ENCODE measurements at regions not wholly inside any gene's neighbourhood (a gene's known extent, or its start where the extent isn't known, plus 50 kb on each side); places are given as distances from the start of the nearest gene placed in this dataset.

DNA sequence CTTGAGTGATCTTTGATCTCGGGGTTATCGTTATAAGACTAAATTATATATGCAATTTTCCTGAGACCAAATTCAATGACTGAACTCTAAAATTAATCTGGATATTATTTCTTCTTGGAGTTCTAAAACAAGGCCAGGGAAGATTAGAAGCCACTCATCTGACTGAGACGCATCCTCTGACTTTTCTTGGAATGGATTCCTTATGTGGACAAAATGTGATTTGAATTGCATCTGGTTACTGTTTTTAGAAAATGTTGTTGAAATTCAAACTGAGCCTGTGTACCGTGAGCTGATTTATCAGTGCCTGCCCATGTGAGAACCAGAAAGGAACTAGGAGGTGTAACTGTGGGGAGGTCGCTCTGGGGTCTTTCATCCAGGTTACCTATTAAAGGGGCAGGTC is 330.8 kb downstream of the OSR1 start:
- no peak for TF ChIP-seq ZIC2 (tag by site-specific recombination; IDR thresholded peaks at IDR 0.05)
- TF ChIP-seq, protein P1, sequence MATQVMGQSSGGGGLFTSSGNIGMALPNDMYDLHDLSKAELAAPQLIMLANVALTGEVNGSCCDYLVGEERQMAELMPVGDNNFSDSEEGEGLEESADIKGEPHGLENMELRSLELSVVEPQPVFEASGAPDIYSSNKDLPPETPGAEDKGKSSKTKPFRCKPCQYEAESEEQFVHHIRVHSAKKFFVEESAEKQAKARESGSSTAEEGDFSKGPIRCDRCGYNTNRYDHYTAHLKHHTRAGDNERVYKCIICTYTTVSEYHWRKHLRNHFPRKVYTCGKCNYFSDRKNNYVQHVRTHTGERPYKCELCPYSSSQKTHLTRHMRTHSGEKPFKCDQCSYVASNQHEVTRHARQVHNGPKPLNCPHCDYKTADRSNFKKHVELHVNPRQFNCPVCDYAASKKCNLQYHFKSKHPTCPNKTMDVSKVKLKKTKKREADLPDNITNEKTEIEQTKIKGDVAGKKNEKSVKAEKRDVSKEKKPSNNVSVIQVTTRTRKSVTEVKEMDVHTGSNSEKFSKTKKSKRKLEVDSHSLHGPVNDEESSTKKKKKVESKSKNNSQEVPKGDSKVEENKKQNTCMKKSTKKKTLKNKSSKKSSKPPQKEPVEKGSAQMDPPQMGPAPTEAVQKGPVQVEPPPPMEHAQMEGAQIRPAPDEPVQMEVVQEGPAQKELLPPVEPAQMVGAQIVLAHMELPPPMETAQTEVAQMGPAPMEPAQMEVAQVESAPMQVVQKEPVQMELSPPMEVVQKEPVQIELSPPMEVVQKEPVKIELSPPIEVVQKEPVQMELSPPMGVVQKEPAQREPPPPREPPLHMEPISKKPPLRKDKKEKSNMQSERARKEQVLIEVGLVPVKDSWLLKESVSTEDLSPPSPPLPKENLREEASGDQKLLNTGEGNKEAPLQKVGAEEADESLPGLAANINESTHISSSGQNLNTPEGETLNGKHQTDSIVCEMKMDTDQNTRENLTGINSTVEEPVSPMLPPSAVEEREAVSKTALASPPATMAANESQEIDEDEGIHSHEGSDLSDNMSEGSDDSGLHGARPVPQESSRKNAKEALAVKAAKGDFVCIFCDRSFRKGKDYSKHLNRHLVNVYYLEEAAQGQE (tag by site-specific recombination; IDR thresholded peaks at IDR 0.05), result no peak
- no peak for TF ChIP-seq SCRT2 (tag by site-specific recombination; IDR thresholded peaks at IDR 0.05)
- TF ChIP-seq, protein P2, sequence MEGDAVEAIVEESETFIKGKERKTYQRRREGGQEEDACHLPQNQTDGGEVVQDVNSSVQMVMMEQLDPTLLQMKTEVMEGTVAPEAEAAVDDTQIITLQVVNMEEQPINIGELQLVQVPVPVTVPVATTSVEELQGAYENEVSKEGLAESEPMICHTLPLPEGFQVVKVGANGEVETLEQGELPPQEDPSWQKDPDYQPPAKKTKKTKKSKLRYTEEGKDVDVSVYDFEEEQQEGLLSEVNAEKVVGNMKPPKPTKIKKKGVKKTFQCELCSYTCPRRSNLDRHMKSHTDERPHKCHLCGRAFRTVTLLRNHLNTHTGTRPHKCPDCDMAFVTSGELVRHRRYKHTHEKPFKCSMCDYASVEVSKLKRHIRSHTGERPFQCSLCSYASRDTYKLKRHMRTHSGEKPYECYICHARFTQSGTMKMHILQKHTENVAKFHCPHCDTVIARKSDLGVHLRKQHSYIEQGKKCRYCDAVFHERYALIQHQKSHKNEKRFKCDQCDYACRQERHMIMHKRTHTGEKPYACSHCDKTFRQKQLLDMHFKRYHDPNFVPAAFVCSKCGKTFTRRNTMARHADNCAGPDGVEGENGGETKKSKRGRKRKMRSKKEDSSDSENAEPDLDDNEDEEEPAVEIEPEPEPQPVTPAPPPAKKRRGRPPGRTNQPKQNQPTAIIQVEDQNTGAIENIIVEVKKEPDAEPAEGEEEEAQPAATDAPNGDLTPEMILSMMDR (tag by site-specific recombination; IDR thresholded peaks at IDR 0.05), result no peak
- TF ChIP-seq, protein P3, sequence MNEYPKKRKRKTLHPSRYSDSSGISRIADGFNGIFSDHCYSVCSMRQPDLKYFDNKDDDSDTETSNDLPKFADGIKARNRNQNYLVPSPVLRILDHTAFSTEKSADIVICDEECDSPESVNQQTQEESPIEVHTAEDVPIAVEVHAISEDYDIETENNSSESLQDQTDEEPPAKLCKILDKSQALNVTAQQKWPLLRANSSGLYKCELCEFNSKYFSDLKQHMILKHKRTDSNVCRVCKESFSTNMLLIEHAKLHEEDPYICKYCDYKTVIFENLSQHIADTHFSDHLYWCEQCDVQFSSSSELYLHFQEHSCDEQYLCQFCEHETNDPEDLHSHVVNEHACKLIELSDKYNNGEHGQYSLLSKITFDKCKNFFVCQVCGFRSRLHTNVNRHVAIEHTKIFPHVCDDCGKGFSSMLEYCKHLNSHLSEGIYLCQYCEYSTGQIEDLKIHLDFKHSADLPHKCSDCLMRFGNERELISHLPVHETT (tag by site-specific recombination; IDR thresholded peaks at IDR 0.05), result no peak
- TF ChIP-seq, protein P4, sequence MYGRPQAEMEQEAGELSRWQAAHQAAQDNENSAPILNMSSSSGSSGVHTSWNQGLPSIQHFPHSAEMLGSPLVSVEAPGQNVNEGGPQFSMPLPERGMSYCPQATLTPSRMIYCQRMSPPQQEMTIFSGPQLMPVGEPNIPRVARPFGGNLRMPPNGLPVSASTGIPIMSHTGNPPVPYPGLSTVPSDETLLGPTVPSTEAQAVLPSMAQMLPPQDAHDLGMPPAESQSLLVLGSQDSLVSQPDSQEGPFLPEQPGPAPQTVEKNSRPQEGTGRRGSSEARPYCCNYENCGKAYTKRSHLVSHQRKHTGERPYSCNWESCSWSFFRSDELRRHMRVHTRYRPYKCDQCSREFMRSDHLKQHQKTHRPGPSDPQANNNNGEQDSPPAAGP (tag by site-specific recombination; IDR thresholded peaks at IDR 0.05), result no peak

All from HEK293 (cell line).